Heart left ventricle (tissue), 16 donors: ENCODE measurements at regions not wholly inside any gene's neighbourhood (a gene's known extent, or its start where the extent isn't known, plus 50 kb on each side); places are given as distances from the start of the nearest gene placed in this dataset.
"Not testable (repeated sequence)": the region's sequence is repeated elsewhere in the genome, so short reads cannot be mapped to it uniquely, and the experiment has no call there.

Experiments used
- ATAC-seq, 4 donors: fragments of 200-7000 bp; cut with Tn5 transposase; one replicate each; pipeline ENCODE4 v1.9.1; 2020 to 2022; ENCODE audit warnings: moderate library complexity in 4 of 4, mild to moderate bottlenecking in 3 of 4, moderate number of reproducible peaks in 1 of 4
- DNase-seq, 5 donors: peaks; one replicate each; pipeline ENCODE4 v3.0.0-alpha.2; 2020
- H3K27ac ChIP-seq, 12 donors: fragments of 200-600 bp; sonication (generic) in 4 of 12; one replicate each; pipeline versions ENCODE4 v1.5.0 to v1.8.0; 2016 to 2022; ENCODE audit warnings: mild to moderate bottlenecking in 2 of 12
- H3K27me3 ChIP-seq, 9 donors: fragments of 200-600 bp; sonication (generic) in 2 of 9; one replicate each; pipeline versions ENCODE4 v1.5.1 to v1.8.0; 2016 to 2022; ENCODE audit warnings: mild to moderate bottlenecking in 3 of 9
- H3K36me3 ChIP-seq, 9 donors: fragments of 200-600 bp; sonication (generic) in 2 of 9; one replicate each; pipeline versions ENCODE4 v1.5.0 to v1.8.0; 2018 to 2022; ENCODE audit warnings: mild to moderate bottlenecking in 2 of 9
- H3K4me1 ChIP-seq, 12 donors: fragments of 200-600 bp; sonication (generic) in 4 of 12; one replicate each; pipeline versions ENCODE4 v1.5.0 to v1.8.0; 2016 to 2022; ENCODE audit warnings: mild to moderate bottlenecking in 3 of 12
- H3K4me3 ChIP-seq, 12 donors: fragments of 200-600 bp; sonication (generic) in 4 of 12; one replicate each; pipeline versions ENCODE4 v1.5.0 to v1.8.0; 2017 to 2022; ENCODE audit warnings: mild to moderate bottlenecking in 9 of 12, moderate library complexity in 4 of 12
- H3K9me3 ChIP-seq, 12 donors: fragments of 200-600 bp; sonication (generic) in 4 of 12; one replicate each; pipeline versions ENCODE4 v1.5.0 to v1.8.0; 2016 to 2022; ENCODE audit warnings: mild to moderate bottlenecking in 1 of 12
- POLR2A ChIP-seq, 2 donors: fragments of 450-650 bp; IDR thresholded peaks; one replicate each; pipeline ENCODE4 v1.6.1; 2017; ENCODE audit warnings: antibody characterized with exemption in 2 of 2, mild to moderate bottlenecking in 2 of 2, moderate library complexity in 2 of 2
- WGBS, 4 donors: extraction: QIAGEN DNeasy Blood & Tissue Kit in 2 of 4; methylation state at CpG; one replicate each; pipeline versions ENCODE4 v1.1.5 to v1.1.7; 2013 to 2018; 5-methylcytosine and 5-hydroxymethylcytosine counted together
- intact Hi-C, 10 donors: fragments of 100-400 bp; cut with DNase I; formaldehyde crosslinking; loops; one replicate each; pipeline versions ENCODE4 v1.11.1 to v1.14.2; 2022
- TF ChIP-seq, protein P1 (sequence below), 12 donors: fragments of 200-600 bp; sonication (generic) in 4 of 12; IDR thresholded peaks; one replicate each; pipeline versions ENCODE4 v1.5.0 to v1.8.0; 2018 to 2022; ENCODE audit warnings: antibody characterized with exemption in 12 of 12, mild to moderate bottlenecking in 5 of 12
- donor health status: ischemic (EF 13 %, LVEDD 7.1; RV severe dilation, severe dysfunction).
- donor health status: healthy with polysubstance abuse.
- donor health status: DM: no; HTN: yes; CAD: no.
- donor health status: DM: no; HTN: no; CAD: no.
- donor health status: ischemic (EF 25% LVEDD 6.9; RV normal size, moderate dysfunction).
- donor health status: ischemic (EF 25% LVEDD 5.7; RV mildly dilated, moderate dysfunction).
- donor health status: healthy.
- donor health status: DM: yes; HTN: yes; CAD: no.
- donor health status: ischemic (EF 35%, LVEDD 5.7; RV mildly dilated, moderate dysfunction).
- donor health status: nonischemic (EF 11% LVEDD 7.7; RV severe dilation, severe dysfunction).
- donor health status: DM: yes; HTN: yes; CAD: no.
- donor health status: PGD.
- donor health status: ischemic (EF 29% LVEDD 5.4; RV normal size, mild dysfunction).
- donor health status: nonischemic (EF 23%, LVEDD 6.1; RV moderate dilation, normal function).

DNA sequence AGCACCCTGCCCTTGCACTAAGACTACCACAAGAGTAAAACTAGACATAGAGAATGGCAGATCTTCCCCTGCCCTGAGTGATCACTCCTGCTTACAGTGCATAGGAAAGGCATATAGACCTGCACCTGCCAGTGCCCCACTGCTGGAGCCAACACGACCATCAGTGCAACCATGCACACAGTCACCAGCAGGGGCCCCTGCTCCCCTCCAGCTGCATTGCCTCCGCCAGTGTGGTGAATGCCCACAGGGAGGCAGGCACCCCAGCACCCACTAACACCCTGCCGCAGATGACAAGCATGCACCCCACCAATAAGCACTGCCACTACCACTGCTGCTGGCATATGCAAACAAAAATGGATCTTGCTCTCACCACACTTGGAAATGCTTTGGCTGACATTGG, 478.8 kb downstream of the ADCYAP1 start:
- Histone ChIP-seq H3K9me3 (peaks cover 0 to 38% (median 12%) of the 10 kb centered on the region in 12 donors), H3K36me3 (no peaks in the 10 kb centered on the region), H3K27me3 (no peaks in the 10 kb centered on the region), H3K4me3 (no peak overlapping the region), H3K4me1 (no peaks in the 10 kb centered on the region), H3K27ac (no peak overlapping the region)
- TF ChIP-seq POLR2A (IDR thresholded peaks at IDR 0.05) = no peak
- TF ChIP-seq, protein P1, sequence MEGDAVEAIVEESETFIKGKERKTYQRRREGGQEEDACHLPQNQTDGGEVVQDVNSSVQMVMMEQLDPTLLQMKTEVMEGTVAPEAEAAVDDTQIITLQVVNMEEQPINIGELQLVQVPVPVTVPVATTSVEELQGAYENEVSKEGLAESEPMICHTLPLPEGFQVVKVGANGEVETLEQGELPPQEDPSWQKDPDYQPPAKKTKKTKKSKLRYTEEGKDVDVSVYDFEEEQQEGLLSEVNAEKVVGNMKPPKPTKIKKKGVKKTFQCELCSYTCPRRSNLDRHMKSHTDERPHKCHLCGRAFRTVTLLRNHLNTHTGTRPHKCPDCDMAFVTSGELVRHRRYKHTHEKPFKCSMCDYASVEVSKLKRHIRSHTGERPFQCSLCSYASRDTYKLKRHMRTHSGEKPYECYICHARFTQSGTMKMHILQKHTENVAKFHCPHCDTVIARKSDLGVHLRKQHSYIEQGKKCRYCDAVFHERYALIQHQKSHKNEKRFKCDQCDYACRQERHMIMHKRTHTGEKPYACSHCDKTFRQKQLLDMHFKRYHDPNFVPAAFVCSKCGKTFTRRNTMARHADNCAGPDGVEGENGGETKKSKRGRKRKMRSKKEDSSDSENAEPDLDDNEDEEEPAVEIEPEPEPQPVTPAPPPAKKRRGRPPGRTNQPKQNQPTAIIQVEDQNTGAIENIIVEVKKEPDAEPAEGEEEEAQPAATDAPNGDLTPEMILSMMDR (IDR thresholded peaks at IDR 0.05) = no peak
- WGBS, 4 donors = 60 to 84% (median 71%) methylated on average over 1 to 3 of the region's 3 CpGs
- no peak for ATAC-seq
- DNase-seq = no peak
- intact Hi-C loops = no loop called here

DNA sequence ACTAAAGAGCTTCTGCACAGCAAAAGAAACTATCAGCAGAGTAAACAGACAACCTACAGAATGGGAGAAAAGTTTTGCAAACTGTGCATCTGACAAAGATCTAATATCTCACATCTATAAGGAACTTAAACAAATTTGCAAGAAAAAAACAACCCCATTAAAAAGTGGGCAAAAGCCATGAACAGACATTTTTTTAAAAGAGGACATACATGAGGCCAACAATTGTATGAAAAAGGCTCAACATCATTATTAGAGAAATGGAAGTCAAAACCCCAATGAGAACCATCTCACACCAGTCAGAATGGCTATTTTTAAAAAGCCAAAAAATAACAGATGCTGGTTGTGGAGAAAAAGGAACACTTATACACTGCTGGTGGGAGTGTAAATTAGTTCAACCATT, 483.8 kb downstream of the ADCYAP1 start:
- H3K27me3 ChIP-seq, H3K4me1 ChIP-seq, intact Hi-C loops, H3K4me3 ChIP-seq, H3K36me3 ChIP-seq, DNase-seq, ATAC-seq, H3K27ac ChIP-seq: not testable (repeated sequence)
- peaks cover 0 to 47% (median 13%) of the 10 kb centered on the region in 12 donors for H3K9me3 ChIP-seq

DNA sequence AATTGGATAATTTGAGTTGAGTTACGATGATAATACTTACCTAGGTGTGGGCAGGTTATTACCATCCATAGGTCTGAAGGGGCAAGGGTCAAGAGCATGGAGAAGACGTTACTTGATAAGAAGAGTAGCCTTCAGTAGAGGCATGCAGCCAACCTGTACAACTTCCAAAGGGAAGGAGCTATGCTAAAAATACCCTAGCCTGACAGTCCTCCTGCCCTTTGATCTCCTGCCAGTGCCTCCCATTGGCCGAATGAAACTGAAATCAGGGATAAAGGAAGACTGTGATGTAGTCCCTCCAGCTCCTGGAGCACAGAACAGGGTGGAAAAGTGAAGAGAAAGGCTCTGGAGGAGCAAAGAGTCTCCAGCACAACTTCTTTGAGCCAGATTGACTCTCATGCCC, 487.4 kb downstream of the ADCYAP1 start:
- ATAC-seq = no peak
- Histone ChIP-seq H3K4me1 (no peaks in the 10 kb centered on the region), H3K27ac (no peak overlapping the region), H3K27me3 (no peaks in the 10 kb centered on the region), H3K9me3 (peaks cover 0 to 21% (median 0%) of the 10 kb centered on the region in 12 donors), H3K4me3 (no peak overlapping the region), H3K36me3 (no peaks in the 10 kb centered on the region)
- intact Hi-C loops = no loop called here
- no peak for TF ChIP-seq POLR2A (IDR thresholded peaks at IDR 0.05)
- TF ChIP-seq, protein P1 (IDR thresholded peaks at IDR 0.05) = no peak
- no peak for DNase-seq
- 19 to 35% (median 24%) methylated on average over 3 of the region's 3 CpGs for WGBS, 4 donors

DNA sequence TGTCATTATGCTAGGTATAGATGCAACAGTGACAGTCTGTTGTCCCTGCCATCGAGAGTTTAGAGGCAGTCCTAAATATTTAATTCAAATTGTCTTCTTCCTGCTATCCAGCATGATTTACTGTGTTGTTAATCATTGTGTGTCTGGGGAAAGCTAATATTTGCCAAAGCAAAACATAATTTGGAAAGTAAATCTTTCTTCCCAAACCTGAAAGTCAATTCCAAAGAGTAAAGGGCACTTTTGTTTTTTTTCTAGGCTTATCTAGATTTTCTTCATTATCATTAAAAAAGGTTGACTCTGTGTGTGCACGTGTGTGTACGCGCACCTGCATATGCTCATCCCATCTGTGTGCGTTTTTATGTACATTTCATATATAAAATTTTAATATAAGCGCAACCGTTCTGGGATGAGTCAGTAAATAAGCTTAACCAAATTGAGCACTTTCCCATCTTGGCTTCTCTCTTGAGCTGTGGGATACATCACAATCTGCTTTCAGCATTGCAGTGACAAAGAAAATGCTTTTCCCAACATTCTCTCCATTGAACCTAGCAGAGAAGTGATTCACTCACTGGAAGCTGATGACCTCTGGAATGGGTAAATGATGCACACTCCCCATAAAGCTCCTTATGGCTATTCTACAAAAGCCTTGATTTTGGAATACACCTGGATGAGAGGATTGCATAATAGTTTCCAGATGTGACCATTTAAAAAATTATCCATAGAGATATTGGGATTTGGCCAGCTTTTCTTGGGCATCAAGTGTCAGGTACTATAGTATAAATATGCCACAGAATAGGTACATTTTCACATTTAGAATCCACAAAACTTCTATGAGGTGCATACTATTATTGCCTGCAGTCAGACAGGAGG, 488.4 kb downstream of the ADCYAP1 start:
- ATAC-seq (no peak), DNase-seq (no peak)
- Histone ChIP-seq H3K4me1 (no peaks in the 10 kb centered on the region), H3K27ac (no peak overlapping the region), H3K9me3 (peaks cover 0 to 16% (median 1%) of the 10 kb centered on the region in 12 donors), H3K27me3 (no peaks in the 10 kb centered on the region), H3K36me3 (no peaks in the 10 kb centered on the region), H3K4me3 (no peak overlapping the region)
- intact Hi-C loops = no loop called here
- WGBS, 4 donors = 83 to 89% (median 86%) methylated on average over 7 of the region's 7 CpGs
- TF ChIP-seq, protein P1 (IDR thresholded peaks at IDR 0.05) = no peak
- TF ChIP-seq POLR2A (IDR thresholded peaks at IDR 0.05) = no peak
